ENCODE measurements at regions not wholly inside any gene's neighbourhood (a gene's known extent, or its start where the extent isn't known, plus 50 kb on each side); places are given as distances from the start of the nearest gene placed in this dataset.
"Not testable (repeated sequence)": the region's sequence is repeated elsewhere in the genome, so short reads cannot be mapped to it uniquely, and the experiment has no call there.

- Histone ChIP-seq H4K20me1 (ENCODE audit: control insufficient read depth, extremely low read depth, insufficient read depth, low read length) (no peaks in the 10 kb centered on the region), H3K79me2 (ENCODE audit: control insufficient read depth, insufficient read depth, low read length) (no peaks in the 10 kb centered on the region), H3K4me3 (replicated peaks in 1 of 4; ENCODE audit: control extremely low read depth in 1 of 4, insufficient read depth in 1 of 4, low read depth in 3 of 4, low read length in 4 of 4) (no peak overlapping the region), H3K9ac (ENCODE audit: insufficient read depth, low read length) (no peak overlapping the region), H2AFZ (ENCODE audit: low read length) (no peak overlapping the region), H3K9me3 (ENCODE audit: control insufficient read depth, insufficient read depth, low read depth, low read length) (no peaks in the 10 kb centered on the region), H3K4me2 (ENCODE audit: extremely low read depth, insufficient read depth, low read length) (no peak overlapping the region), H3K27me3 (ENCODE audit: control insufficient read depth, insufficient read depth, low read length) (no peaks in the 10 kb centered on the region), H3K4me1 (ENCODE audit: control insufficient read depth, extremely low read depth, insufficient read depth, low read length) (no peaks in the 10 kb centered on the region), H3K27ac (ENCODE audit: insufficient read depth, low read length) (no peak overlapping the region), H3K36me3 (ENCODE audit: control insufficient read depth, insufficient read depth, low read length) (no peaks in the 10 kb centered on the region)
- DNase-seq (ENCODE audit: low read depth in 2 of 2), result peak in 1 of 2 donors; percentile 21
- TF ChIP-seq CTCF (conservative IDR thresholded peaks at IDR 0.05 in 1 of 2, IDR thresholded peaks at IDR 0.05 in 1 of 2; ENCODE audit: low read depth in 1 of 2, low read length in 2 of 2) (no peak), EZH2 (IDR thresholded peaks at IDR 0.05; ENCODE audit: low read length, missing control alignments) (no peak)
Measured at GRCh38 chr16:82281544-82281943, 111.5 kb upstream of the MPHOSPH6 start.

GRCh38 chr16:82280867-82281266, 110.8 kb upstream of the MPHOSPH6 start:
- no peaks in the 10 kb centered on the region for H3K36me3 ChIP-seq (ENCODE audit: control insufficient read depth, insufficient read depth, low read length)
- no peak overlapping the region for H3K9ac ChIP-seq (ENCODE audit: insufficient read depth, low read length)

GRCh38 chr16:82275349-82275748, 105.3 kb upstream of the MPHOSPH6 start:
- not testable (repeated sequence) for H3K36me3 ChIP-seq (ENCODE audit: control insufficient read depth, insufficient read depth, low read length); H3K4me1 ChIP-seq (ENCODE audit: control insufficient read depth, extremely low read depth, insufficient read depth, low read length); H3K27me3 ChIP-seq (ENCODE audit: control insufficient read depth, insufficient read depth, low read length); H3K79me2 ChIP-seq (ENCODE audit: control insufficient read depth, insufficient read depth, low read length); H2AFZ ChIP-seq (ENCODE audit: low read length); H3K4me2 ChIP-seq (ENCODE audit: extremely low read depth, insufficient read depth, low read length); H3K9me3 ChIP-seq (ENCODE audit: control insufficient read depth, insufficient read depth, low read depth, low read length); H3K4me3 ChIP-seq (replicated peaks in 1 of 4; ENCODE audit: control extremely low read depth in 1 of 4, insufficient read depth in 1 of 4, low read depth in 3 of 4, low read length in 4 of 4); DNase-seq (ENCODE audit: low read depth in 2 of 2); H4K20me1 ChIP-seq (ENCODE audit: control insufficient read depth, extremely low read depth, insufficient read depth, low read length); H3K9ac ChIP-seq (ENCODE audit: insufficient read depth, low read length); H3K27ac ChIP-seq (ENCODE audit: insufficient read depth, low read length)

More at GRCh38 chr16:82280867-82281266, 110.8 kb upstream of the MPHOSPH6 start:
- Histone ChIP-seq H4K20me1 (ENCODE audit: control insufficient read depth, extremely low read depth, insufficient read depth, low read length) (no peaks in the 10 kb centered on the region), H3K9me3 (ENCODE audit: control insufficient read depth, insufficient read depth, low read depth, low read length) (no peaks in the 10 kb centered on the region), H3K27ac (ENCODE audit: insufficient read depth, low read length) (no peak overlapping the region), H3K4me1 (ENCODE audit: control insufficient read depth, extremely low read depth, insufficient read depth, low read length) (no peaks in the 10 kb centered on the region), H3K4me2 (ENCODE audit: extremely low read depth, insufficient read depth, low read length) (no peak overlapping the region), H3K79me2 (ENCODE audit: control insufficient read depth, insufficient read depth, low read length) (no peaks in the 10 kb centered on the region), H3K4me3 (replicated peaks in 1 of 4; ENCODE audit: control extremely low read depth in 1 of 4, insufficient read depth in 1 of 4, low read depth in 3 of 4, low read length in 4 of 4) (no peak overlapping the region), H3K27me3 (ENCODE audit: control insufficient read depth, insufficient read depth, low read length) (no peaks in the 10 kb centered on the region), H2AFZ (ENCODE audit: low read length) (no peak overlapping the region)
- DNase-seq (ENCODE audit: low read depth in 2 of 2), result no peak
- no peak for TF ChIP-seq EZH2 (IDR thresholded peaks at IDR 0.05; ENCODE audit: low read length, missing control alignments)
- no peak for TF ChIP-seq CTCF (conservative IDR thresholded peaks at IDR 0.05 in 1 of 2, IDR thresholded peaks at IDR 0.05 in 1 of 2; ENCODE audit: low read depth in 1 of 2, low read length in 2 of 2)

All from fibroblast of lung (primary cell).